DND-41 (cell line): ENCODE measurements at regions not wholly inside any gene's neighbourhood (a gene's known extent, or its start where the extent isn't known, plus 50 kb on each side); places are given as distances from the start of the nearest gene placed in this dataset.

Source experiments
- ATAC-seq: fragments of 200-7000 bp; cut with Tn5 transposase; 3 replicates; pipeline ENCODE4 v1.9.1; 2021; ENCODE audit warnings: low read depth; ENCODE audit not compliant: insufficient read depth
- DNase-seq: peaks from one replicate; pipeline ENCODE4 v3.0.0-alpha.2; 2020
- H2AFZ ChIP-seq: 2 replicates; pipeline ENCODE4 v1.6.0; 2012; ENCODE audit warnings: low read depth, low read length
- H3K27ac ChIP-seq: 2 replicates; pipeline ENCODE4 v1.5.1; 2012; ENCODE audit warnings: low read length, inconsistent platforms
- H3K27me3 ChIP-seq: fragments of 200-600 bp; sonication (generic); 2 replicates; pipeline ENCODE4 v1.6.0; 2012; ENCODE audit warnings: low read length, mild to moderate bottlenecking, inconsistent platforms; ENCODE audit not compliant: insufficient read depth, poor library complexity
- H3K36me3 ChIP-seq: 2 replicates; pipeline ENCODE4 v1.5.1; 2012; ENCODE audit warnings: low read length, inconsistent platforms; ENCODE audit not compliant: insufficient read depth
- H3K4me1 ChIP-seq: 2 replicates; pipeline ENCODE4 v1.5.1; 2012; ENCODE audit warnings: mild to moderate bottlenecking, low read length; ENCODE audit not compliant: insufficient read depth
- H3K4me2 ChIP-seq: 2 replicates; pipeline ENCODE4 v1.6.0; 2012; ENCODE audit warnings: mild to moderate bottlenecking, moderate library complexity, low read length, inconsistent platforms; ENCODE audit not compliant: insufficient read depth
- H3K4me3 ChIP-seq, 2 experiments: fragments of 200-600 bp in 1 of 2; shearing (Covaris generic) in 1 of 2; 2 replicates each; pipeline ENCODE4 v1.5.1; 2012 to 2016; ENCODE audit warnings: inconsistent platforms in 2 of 2, low read length in 2 of 2, mild to moderate bottlenecking in 2 of 2, low read depth in 1 of 2, moderate library complexity in 1 of 2
- H3K79me2 ChIP-seq: 2 replicates; pipeline ENCODE4 v1.6.0; 2012; ENCODE audit warnings: low read length, inconsistent platforms; ENCODE audit not compliant: insufficient read depth
- H3K9ac ChIP-seq: 2 replicates; pipeline ENCODE4 v1.6.0; 2012; ENCODE audit warnings: low read depth, mild to moderate bottlenecking, inconsistent platforms, low read length, moderate library complexity
- H3K9me3 ChIP-seq: 2 replicates; pipeline ENCODE4 v1.5.1; 2012; ENCODE audit warnings: low read length, moderate library complexity, mild to moderate bottlenecking, inconsistent platforms; ENCODE audit not compliant: insufficient read depth, severe bottlenecking
- H4K20me1 ChIP-seq: 2 replicates; pipeline ENCODE4 v1.6.0; 2012; ENCODE audit warnings: low read length; ENCODE audit not compliant: insufficient read depth
- EZH2 ChIP-seq: IDR thresholded peaks from 3 replicates; pipeline ENCODE4 v1.6.1; 2012; ENCODE audit warnings: borderline replicate concordance, low read depth, mild to moderate bottlenecking, moderate library complexity, low read length, inconsistent platforms; ENCODE audit not compliant: severe bottlenecking
- TF ChIP-seq, protein P1 (sequence below): IDR thresholded peaks from 2 replicates; pipeline ENCODE4 v1.5.1; 2012; ENCODE audit warnings: borderline replicate concordance, low read length, moderate library complexity, mild to moderate bottlenecking; ENCODE audit not compliant: poor library complexity, severe bottlenecking; ENCODE audit errors: extremely low read depth

DNA sequence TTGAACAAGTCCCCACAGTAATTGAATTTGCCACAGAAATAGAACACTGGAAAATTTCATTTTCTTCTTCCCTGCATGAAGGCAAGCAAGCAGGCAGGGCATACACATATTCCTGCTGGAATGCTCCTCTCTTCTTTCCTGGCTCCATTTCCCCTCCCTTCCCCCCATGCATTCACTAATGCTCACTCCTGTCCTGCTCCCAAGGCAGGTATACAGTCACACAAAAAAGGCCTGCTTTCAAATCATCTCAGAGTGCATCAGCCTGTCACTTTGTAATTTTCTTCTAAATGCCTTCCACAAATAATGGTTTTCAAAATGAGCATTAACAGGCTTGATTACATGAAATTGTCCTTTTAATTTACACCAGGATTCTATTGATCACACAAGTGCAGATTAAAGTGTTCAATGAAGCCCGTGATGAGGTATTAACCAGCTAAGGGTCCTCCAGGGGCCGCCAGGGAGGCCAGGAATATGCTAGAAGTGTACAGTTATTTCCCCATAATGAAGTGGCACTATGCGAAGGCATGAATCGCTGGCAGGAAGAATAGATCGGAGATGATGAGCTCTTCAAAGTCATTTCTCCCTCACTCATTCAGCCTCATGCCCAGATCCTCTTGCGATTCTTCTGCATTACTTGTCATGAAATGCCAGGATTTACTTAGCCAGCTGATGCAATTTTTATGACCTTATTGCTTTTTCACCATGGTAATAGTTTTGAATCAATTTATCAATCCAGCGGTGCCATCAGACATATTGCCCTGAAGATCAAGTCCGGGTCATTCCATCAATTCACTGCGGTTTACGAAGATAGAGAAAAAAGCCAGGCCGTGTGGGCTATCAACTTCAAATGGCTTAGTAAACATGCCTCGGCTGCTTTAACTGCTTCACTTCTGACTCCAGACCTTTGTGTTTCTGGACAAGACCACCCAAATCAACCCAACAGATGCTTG is 243.5 kb downstream of the GPAT3 start:
- no peak for ATAC-seq
- DNase-seq: no peak
- Histone ChIP-seq H2AFZ (no peak overlapping the region), H3K27ac (no peak overlapping the region), H3K36me3 (no peaks in the 10 kb centered on the region), H3K9me3 (no peaks in the 10 kb centered on the region), H3K4me3 (no peak overlapping the region), H4K20me1 (no peaks in the 10 kb centered on the region), H3K79me2 (no peaks in the 10 kb centered on the region), H3K4me2 (no peak overlapping the region), H3K4me1 (no peaks in the 10 kb centered on the region), H3K9ac (no peak overlapping the region), H3K27me3 (no peaks in the 10 kb centered on the region)
- TF ChIP-seq, protein P1, sequence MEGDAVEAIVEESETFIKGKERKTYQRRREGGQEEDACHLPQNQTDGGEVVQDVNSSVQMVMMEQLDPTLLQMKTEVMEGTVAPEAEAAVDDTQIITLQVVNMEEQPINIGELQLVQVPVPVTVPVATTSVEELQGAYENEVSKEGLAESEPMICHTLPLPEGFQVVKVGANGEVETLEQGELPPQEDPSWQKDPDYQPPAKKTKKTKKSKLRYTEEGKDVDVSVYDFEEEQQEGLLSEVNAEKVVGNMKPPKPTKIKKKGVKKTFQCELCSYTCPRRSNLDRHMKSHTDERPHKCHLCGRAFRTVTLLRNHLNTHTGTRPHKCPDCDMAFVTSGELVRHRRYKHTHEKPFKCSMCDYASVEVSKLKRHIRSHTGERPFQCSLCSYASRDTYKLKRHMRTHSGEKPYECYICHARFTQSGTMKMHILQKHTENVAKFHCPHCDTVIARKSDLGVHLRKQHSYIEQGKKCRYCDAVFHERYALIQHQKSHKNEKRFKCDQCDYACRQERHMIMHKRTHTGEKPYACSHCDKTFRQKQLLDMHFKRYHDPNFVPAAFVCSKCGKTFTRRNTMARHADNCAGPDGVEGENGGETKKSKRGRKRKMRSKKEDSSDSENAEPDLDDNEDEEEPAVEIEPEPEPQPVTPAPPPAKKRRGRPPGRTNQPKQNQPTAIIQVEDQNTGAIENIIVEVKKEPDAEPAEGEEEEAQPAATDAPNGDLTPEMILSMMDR: no peak
- TF ChIP-seq EZH2: no peak

GRCh38 chr4:83772685-83773084 is 236.8 kb downstream of the GPAT3 start:
- Histone ChIP-seq H3K9me3 (no peaks in the 10 kb centered on the region), H3K4me3 (no peak overlapping the region), H3K27me3 (peaks cover 4% of the 10 kb centered on the region), H3K79me2 (no peaks in the 10 kb centered on the region), H2AFZ (no peak overlapping the region), H3K36me3 (no peaks in the 10 kb centered on the region), H3K4me2 (no peak overlapping the region), H4K20me1 (no peaks in the 10 kb centered on the region), H3K27ac (no peak overlapping the region), H3K4me1 (no peaks in the 10 kb centered on the region), H3K9ac (no peak overlapping the region)
- TF ChIP-seq EZH2: no peak
- TF ChIP-seq, protein P1: no peak
- no peak for ATAC-seq
- DNase-seq: no peak

GRCh38 chr4:83771113-83771705 is 235.3 kb downstream of the GPAT3 start:
- H3K36me3 ChIP-seq: no peaks in the 10 kb centered on the region
- H3K27me3 ChIP-seq: peaks cover 4% of the 10 kb centered on the region
- H3K9ac ChIP-seq: no peak overlapping the region
- no peaks in the 10 kb centered on the region for H3K79me2 ChIP-seq
- DNase-seq: peak; percentile 19
- no peaks in the 10 kb centered on the region for H3K9me3 ChIP-seq
- no peaks in the 10 kb centered on the region for H3K4me1 ChIP-seq
- H2AFZ ChIP-seq: no peak overlapping the region
- H3K4me2 ChIP-seq: no peak overlapping the region
- no peak for ATAC-seq
- no peaks in the 10 kb centered on the region for H4K20me1 ChIP-seq
- no peak overlapping the region for H3K4me3 ChIP-seq
- no peak overlapping the region for H3K27ac ChIP-seq
- TF ChIP-seq EZH2: no peak
- TF ChIP-seq, protein P1: peak; percentile 61
